ENCODE measurements at regions not wholly inside any gene's neighbourhood (a gene's known extent, or its start where the extent isn't known, plus 50 kb on each side); places are given as distances from the start of the nearest gene placed in this dataset.

DNA sequence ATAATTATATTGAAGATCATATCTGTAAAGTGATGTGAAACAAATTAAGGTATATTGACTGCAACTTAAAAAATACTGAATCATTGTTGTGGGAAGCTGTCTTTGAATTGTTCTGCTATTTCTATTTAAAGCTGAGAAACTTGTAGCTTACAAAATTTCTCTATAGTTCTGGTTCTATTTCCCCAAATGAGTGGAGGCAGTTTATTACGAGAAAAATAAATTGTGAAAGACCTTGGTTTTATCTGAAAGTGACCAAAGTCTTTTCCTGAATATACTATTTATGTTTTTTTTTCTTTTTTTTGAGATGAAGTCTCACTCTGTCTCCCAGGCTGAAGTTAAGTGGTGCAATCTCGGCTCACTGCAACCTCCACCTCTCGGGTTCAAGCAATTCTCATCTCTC is 165.4 kb downstream of the SH3BGRL start:
- H3K4me2 ChIP-seq (ENCODE audit: insufficient read depth in 1 of 2, low read depth in 2 of 2, low read length in 2 of 2): no peak overlapping the region
- no peak overlapping the region for H2BK120ac ChIP-seq (replicated peaks; ENCODE audit: low read depth, low read length)
- H3K27me3 ChIP-seq (replicated peaks in 1 of 4; ENCODE audit: control insufficient read depth in 3 of 4, extremely low read depth in 1 of 4, insufficient read depth in 3 of 4, low read length in 3 of 4): no peaks in the 10 kb centered on the region
- H2BK15ac ChIP-seq (ENCODE audit: low read length): no peak overlapping the region
- POLR2A ChIA-PET (ENCODE audit: partially characterized antibody): no interaction called here
- H3K79me2 ChIP-seq (ENCODE audit: control insufficient read depth in 1 of 2, insufficient read depth in 2 of 2, low read length in 2 of 2): no peaks in the 10 kb centered on the region
- no peak for DNase-seq (ENCODE audit: low read depth in 1 of 2, low spot score in 2 of 2)
- H3K23ac ChIP-seq (ENCODE audit: insufficient read length): no peak overlapping the region
- CTCF ChIA-PET (ENCODE audit: partially characterized antibody): interaction anchor here (0.7 kb wide), 1 partner anchor 18 kb away, joined by 5 read pairs; no protein-coding TSS in a partner anchor
- H2BK12ac ChIP-seq (ENCODE audit: low read depth, low read length): no peak overlapping the region
- no peaks in the 10 kb centered on the region; the same call in 1 of the 2 replicates for H3K23me2 ChIP-seq (ENCODE audit: low read depth, low read length)
- no peaks in the 10 kb centered on the region for H3K79me1 ChIP-seq (ENCODE audit: low read depth, low read length)
- H2AK5ac ChIP-seq (ENCODE audit: low read depth, low read length): no peak overlapping the region
- H3K27ac ChIP-seq (ENCODE audit: low read depth, low read length): no peak overlapping the region
- no peaks in the 10 kb centered on the region for H3K4me1 ChIP-seq (replicated peaks in 1 of 4; ENCODE audit: control insufficient read depth in 3 of 4, insufficient read depth in 4 of 4, low read length in 3 of 4)
- no peak overlapping the region for H3K18ac ChIP-seq (ENCODE audit: extremely low read depth, low read length)
- 87% methylated on average over 2 of the region's 3 CpGs; no CpG with 5 or more reads in 1 of the 2 experiments for WGBS, 2 experiments (ENCODE audit: extremely low coverage in 1 of 2, insufficient coverage in 1 of 2, insufficient read length in 1 of 2, insufficient replicate concordance in 2 of 2, low coverage in 1 of 2, low lambda C conversion rate in 2 of 2, missing lambda C conversion rate in 1 of 2)
- H3K14ac ChIP-seq (ENCODE audit: insufficient read length): no peak overlapping the region
- H3K4ac ChIP-seq (replicated peaks; ENCODE audit: insufficient read length, low read depth, low read length): no peak overlapping the region
- H4K91ac ChIP-seq (replicated peaks; ENCODE audit: insufficient read length, low read length): no peak overlapping the region
- no peak overlapping the region for H4K8ac ChIP-seq (ENCODE audit: extremely low read depth, insufficient read depth, low read length)
- H3K9me3 ChIP-seq (ENCODE audit: insufficient read depth in 2 of 2, low read depth in 1 of 2, low read length in 1 of 2): no peaks in the 10 kb centered on the region
- no peak overlapping the region for H2AFZ ChIP-seq (ENCODE audit: low read length)
- no peak overlapping the region for H2BK5ac ChIP-seq (ENCODE audit: low read depth, low read length)
- H3K9ac ChIP-seq (replicated peaks in 1 of 4; ENCODE audit: extremely low read depth in 1 of 4, low read depth in 3 of 4, low read length in 3 of 4): no peak overlapping the region
- no peaks in the 10 kb centered on the region for H3K36me3 ChIP-seq (ENCODE audit: control insufficient read depth in 2 of 4, insufficient read depth in 4 of 4, low read length in 3 of 4)
- H3K4me3 ChIP-seq (ENCODE audit: extremely low read depth in 1 of 4, insufficient read depth in 2 of 4, low read depth in 3 of 4, low read length in 4 of 4): no peak overlapping the region
- H4K20me1 ChIP-seq (replicated peaks in 1 of 2; ENCODE audit: control insufficient read depth in 1 of 2, insufficient read depth in 2 of 2, low read length in 2 of 2): no peaks in the 10 kb centered on the region
- no peak overlapping the region for H4K5ac ChIP-seq (ENCODE audit: insufficient read length, low read depth, low read length)
- FAIRE-seq: no peak
- H2BK20ac ChIP-seq (ENCODE audit: low read length): no peak overlapping the region
- no peak overlapping the region for H3K56ac ChIP-seq (replicated peaks; ENCODE audit: insufficient read length, low read depth, low read length)
- no peak for TF ChIP-seq CBX5 (IDR thresholded peaks at IDR 0.05; ENCODE audit: low read depth, low read length)
